GM21825 (cell line): ENCODE measurements at regions not wholly inside any gene's neighbourhood (a gene's known extent, or its start where the extent isn't known, plus 50 kb on each side); places are given as distances from the start of the nearest gene placed in this dataset.
"Not testable (repeated sequence)": the region's sequence is repeated elsewhere in the genome, so short reads cannot be mapped to it uniquely, and the experiment has no call there.

Source experiments
- ATAC-seq: cut with Tn5 transposase; IDR thresholded peaks from one replicate; pipeline ENCODE4 v1.9.1; 2021; ENCODE audit warnings: mild to moderate bottlenecking, moderate library complexity; ENCODE audit not compliant: unreplicated experiment

GRCh38 chr1:87398641-87399040 is 70.0 kb downstream of the LMO4 start:
- no peak for ATAC-seq

- ATAC-seq = no peak
These were observed 70.6 kb downstream of the LMO4 start for GRCh38 chr1:87399264-87399663.

GRCh38 chr1:87399701-87400100 is 71.0 kb downstream of the LMO4 start:
- ATAC-seq = no peak

- ATAC-seq = no peak
These were observed 72.1 kb downstream of the LMO4 start for GRCh38 chr1:87400813-87401212.

- ATAC-seq = no peak
These were observed 73.7 kb downstream of the LMO4 start for GRCh38 chr1:87402241-87403002.

GRCh38 chr1:87403061-87403820 is 74.6 kb downstream of the LMO4 start:
- no peak for ATAC-seq

GRCh38 chr1:87404296-87404695 is 75.6 kb downstream of the LMO4 start:
- ATAC-seq = no peak

- no peak for ATAC-seq
These were observed 80.1 kb downstream of the LMO4 start for GRCh38 chr1:87408665-87409248.

- no peak for ATAC-seq
These were observed 82.2 kb downstream of the LMO4 start for GRCh38 chr1:87410776-87411480.

GRCh38 chr1:87413846-87414245 is 85.2 kb downstream of the LMO4 start:
- ATAC-seq = not testable (repeated sequence)

GRCh38 chr1:87418048-87418447 is 89.4 kb downstream of the LMO4 start:
- no peak for ATAC-seq

GRCh38 chr1:87421809-87422208 is 93.1 kb downstream of the LMO4 start:
- ATAC-seq = no peak

GRCh38 chr1:87424541-87424940 is 95.9 kb downstream of the LMO4 start:
- ATAC-seq = no peak

- ATAC-seq = no peak
These were observed 98.0 kb downstream of the LMO4 start for GRCh38 chr1:87426463-87427249.

GRCh38 chr1:87428367-87428766 is 99.7 kb downstream of the LMO4 start:
- ATAC-seq = no peak

- no peak for ATAC-seq
These were observed 100.2 kb downstream of the LMO4 start for GRCh38 chr1:87428883-87429282.

- no peak for ATAC-seq
These were observed 104.0 kb downstream of the LMO4 start for GRCh38 chr1:87432685-87433084.

- not testable (repeated sequence) for ATAC-seq
These were observed 104.4 kb downstream of the LMO4 start for GRCh38 chr1:87433101-87433500.

GRCh38 chr1:87435484-87435883 is 106.8 kb downstream of the LMO4 start:
- no peak for ATAC-seq

GRCh38 chr1:87436115-87436514 is 107.4 kb downstream of the LMO4 start:
- not testable (repeated sequence) for ATAC-seq

- ATAC-seq = no peak
These were observed 107.9 kb downstream of the LMO4 start for GRCh38 chr1:87436534-87436933.
